ENCODE measurements at regions not wholly inside any gene's neighbourhood (a gene's known extent, or its start where the extent isn't known, plus 50 kb on each side); places are given as distances from the start of the nearest gene placed in this dataset.

GRCh38 chr3:107273771-107274170 lies 103.5 kb upstream of the CCDC54 start:
- DNase-seq (ENCODE audit: low spot score): no peak
- TF ChIP-seq CTCF (IDR thresholded peaks at IDR 0.05; ENCODE audit: extremely low read depth, missing control alignments): no peak

GRCh38 chr3:107275511-107275910 lies 101.7 kb upstream of the CCDC54 start:
- no peak for TF ChIP-seq CTCF (IDR thresholded peaks at IDR 0.05; ENCODE audit: extremely low read depth, missing control alignments)
- DNase-seq (ENCODE audit: low spot score): no peak

- no peak for TF ChIP-seq CTCF (IDR thresholded peaks at IDR 0.05; ENCODE audit: extremely low read depth, missing control alignments)
- DNase-seq (ENCODE audit: low spot score): no peak
Measured at GRCh38 chr3:107283948-107284347, 93.3 kb upstream of the CCDC54 start.

- DNase-seq (ENCODE audit: low spot score): no peak
- TF ChIP-seq CTCF (IDR thresholded peaks at IDR 0.05; ENCODE audit: extremely low read depth, missing control alignments): no peak
Measured at GRCh38 chr3:107284612-107285011, 92.6 kb upstream of the CCDC54 start.

GRCh38 chr3:107285197-107285596 lies 92.0 kb upstream of the CCDC54 start:
- no peak for TF ChIP-seq CTCF (IDR thresholded peaks at IDR 0.05; ENCODE audit: extremely low read depth, missing control alignments)
- no peak for DNase-seq (ENCODE audit: low spot score)

GRCh38 chr3:107289354-107289753 lies 87.9 kb upstream of the CCDC54 start:
- TF ChIP-seq CTCF (IDR thresholded peaks at IDR 0.05; ENCODE audit: extremely low read depth, missing control alignments): no peak
- no peak for DNase-seq (ENCODE audit: low spot score)

GRCh38 chr3:107294117-107294516 lies 83.1 kb upstream of the CCDC54 start:
- no peak for TF ChIP-seq CTCF (IDR thresholded peaks at IDR 0.05; ENCODE audit: extremely low read depth, missing control alignments)
- DNase-seq (ENCODE audit: low spot score): no peak

Data from GM20000 (cell line).